Effector memory CD8-positive, alpha-beta T cell (primary cell): ENCODE measurements at regions not wholly inside any gene's neighbourhood (a gene's known extent, or its start where the extent isn't known, plus 50 kb on each side); places are given as distances from the start of the nearest gene placed in this dataset.

Experiments used
- ATAC-seq: fragments of 150-1000 bp; cut with Tn5 transposase; replicated peaks from 2 replicates; pipeline ENCODE4 v1.10.0; 2021; ENCODE audit warnings: mild to moderate bottlenecking, moderate library complexity
- DNase-seq, 3 experiments: peaks; one replicate each; pipeline ENCODE4 v3.0.0; 2021
- H3K27ac Mint-ChIP-seq, 2 donors: one replicate each; pipeline ENCODE4 v1.8.0; 2022; ENCODE audit warnings: mild to moderate bottlenecking in 2 of 2, mixed read lengths in 2 of 2, moderate library complexity in 2 of 2
- H3K27me3 Mint-ChIP-seq, 2 donors: one replicate each; pipeline ENCODE4 v1.8.0; 2022; ENCODE audit warnings: mixed read lengths in 2 of 2
- H3K36me3 Mint-ChIP-seq: one replicate; pipeline ENCODE4 v1.8.0; 2022; ENCODE audit warnings: mild to moderate bottlenecking, moderate library complexity, mixed read lengths; ENCODE audit not compliant: insufficient read depth
- H3K4me1 Mint-ChIP-seq, 2 donors: one replicate each; pipeline ENCODE4 v1.8.0; 2022; ENCODE audit warnings: low read depth in 2 of 2, mixed read lengths in 2 of 2
- H3K4me3 Mint-ChIP-seq, 2 donors: one replicate each; pipeline ENCODE4 v1.8.0; 2022; ENCODE audit warnings: mild to moderate bottlenecking in 2 of 2, mixed read lengths in 2 of 2, moderate library complexity in 2 of 2
- H3K9me3 Mint-ChIP-seq, 2 donors: one replicate each; pipeline ENCODE4 v1.8.0; 2022; ENCODE audit warnings: mixed read lengths in 2 of 2

DNA sequence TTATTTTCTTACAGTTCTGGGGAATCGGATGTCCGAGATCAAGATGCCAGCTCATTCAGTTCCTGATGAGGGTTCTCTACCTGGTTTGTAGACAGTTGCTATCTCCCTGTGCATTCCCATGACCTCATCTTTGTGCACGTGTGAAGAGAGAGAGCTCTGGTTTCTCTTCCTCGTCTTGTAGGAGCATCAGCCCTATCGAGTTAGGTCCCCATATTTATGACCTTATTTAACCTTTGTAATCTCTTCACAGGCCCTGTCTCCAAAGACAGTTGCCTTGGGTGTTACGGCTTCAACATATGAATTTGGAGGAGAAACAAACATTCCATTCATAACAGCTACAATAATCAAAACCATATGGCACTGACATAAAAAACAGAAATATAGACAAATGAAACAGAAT, 455.3 kb downstream of the HACE1 start:
- no peak overlapping the region for H3K27ac Mint-ChIP-seq

DNA sequence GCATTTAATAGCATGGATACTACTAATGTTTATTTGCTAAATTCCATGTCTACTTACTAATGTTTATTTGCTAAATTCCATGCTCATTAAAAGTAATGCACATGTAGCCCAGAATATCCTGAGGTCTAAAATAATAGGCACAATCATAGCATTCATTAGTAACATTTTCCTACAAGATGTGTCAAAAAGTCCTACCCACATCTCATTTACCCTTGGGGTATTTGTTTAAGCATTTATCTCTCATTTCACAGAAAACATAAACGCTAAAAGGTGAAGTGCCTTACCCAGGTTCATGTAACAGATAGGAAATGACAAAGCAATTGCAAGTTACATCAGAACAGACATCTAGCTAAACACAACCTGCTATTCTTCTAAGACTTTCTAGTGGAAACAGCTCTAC, 457.1 kb downstream of the HACE1 start:
- Mint-ChIP-seq H3K4me3 (no peak overlapping the region), H3K27ac (no peak overlapping the region), H3K9me3 (no peaks in the 10 kb centered on the region), H3K36me3 (no peaks in the 10 kb centered on the region), H3K4me1 (peaks cover 0 to 3% of the 10 kb centered on the region in 2 donors), H3K27me3 (no peaks in the 10 kb centered on the region)
- ATAC-seq = no peak
- DNase-seq = no peak

More for the DNA sequence above, 455.3 kb downstream of the HACE1 start:
- Mint-ChIP-seq H3K4me3 (no peak overlapping the region), H3K36me3 (no peaks in the 10 kb centered on the region), H3K9me3 (no peaks in the 10 kb centered on the region), H3K27me3 (no peaks in the 10 kb centered on the region), H3K4me1 (peaks cover 0 to 3% of the 10 kb centered on the region in 2 donors)
- ATAC-seq (no peak), DNase-seq (no peak)

DNA sequence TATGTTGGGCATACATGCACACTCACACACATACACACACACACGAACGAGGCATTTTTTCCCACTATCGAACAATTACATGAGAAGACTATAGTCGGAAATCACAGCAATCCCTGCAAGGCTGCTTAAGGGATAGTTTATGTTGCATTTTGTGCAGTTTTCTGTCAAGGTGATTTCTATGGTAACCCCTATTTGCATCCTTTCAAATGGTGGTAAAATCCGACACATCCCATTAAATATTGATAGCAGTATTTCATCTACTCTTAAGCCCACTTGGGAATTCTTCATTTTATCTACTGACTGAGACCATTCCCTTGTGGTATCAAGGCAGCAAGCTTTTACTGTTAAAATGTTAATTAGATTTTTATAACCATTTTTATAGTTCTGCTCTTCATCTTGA, 457.8 kb downstream of the HACE1 start:
- ATAC-seq (no peak), DNase-seq (no peak)
- no peak overlapping the region for H3K4me3 Mint-ChIP-seq
- H3K9me3 Mint-ChIP-seq = no peaks in the 10 kb centered on the region
- H3K36me3 Mint-ChIP-seq = no peaks in the 10 kb centered on the region
- H3K27ac Mint-ChIP-seq = no peak overlapping the region
- H3K27me3 Mint-ChIP-seq = no peaks in the 10 kb centered on the region
- H3K4me1 Mint-ChIP-seq = peaks cover 0 to 3% of the 10 kb centered on the region in 2 donors

DNA sequence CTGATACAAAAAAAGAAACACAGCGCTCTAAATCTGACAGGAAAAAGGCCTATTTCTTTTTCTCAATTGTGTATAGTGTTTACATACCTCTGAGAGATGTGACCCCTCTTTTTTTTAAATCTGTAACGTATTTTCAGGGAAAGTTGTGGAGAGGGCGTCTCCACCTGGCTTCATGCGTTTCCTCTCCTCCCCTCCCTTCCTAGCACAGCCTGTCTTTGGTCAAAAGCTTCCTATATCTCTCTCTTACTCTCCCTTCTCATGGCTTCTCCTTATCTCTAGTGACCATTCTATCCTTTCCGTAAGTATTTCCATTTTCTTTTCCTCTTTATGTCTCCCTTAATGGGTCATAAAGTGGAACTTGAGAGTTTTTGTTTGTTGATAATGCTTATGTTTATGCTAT, 458.9 kb downstream of the HACE1 start:
- H3K27me3 Mint-ChIP-seq = no peaks in the 10 kb centered on the region
- no peak overlapping the region for H3K27ac Mint-ChIP-seq
- DNase-seq (no peak), ATAC-seq (no peak)
- no peak overlapping the region for H3K4me3 Mint-ChIP-seq
- H3K36me3 Mint-ChIP-seq = no peaks in the 10 kb centered on the region
- no peaks in the 10 kb centered on the region for H3K9me3 Mint-ChIP-seq
- H3K4me1 Mint-ChIP-seq = peaks cover 0 to 3% of the 10 kb centered on the region in 2 donors

DNA sequence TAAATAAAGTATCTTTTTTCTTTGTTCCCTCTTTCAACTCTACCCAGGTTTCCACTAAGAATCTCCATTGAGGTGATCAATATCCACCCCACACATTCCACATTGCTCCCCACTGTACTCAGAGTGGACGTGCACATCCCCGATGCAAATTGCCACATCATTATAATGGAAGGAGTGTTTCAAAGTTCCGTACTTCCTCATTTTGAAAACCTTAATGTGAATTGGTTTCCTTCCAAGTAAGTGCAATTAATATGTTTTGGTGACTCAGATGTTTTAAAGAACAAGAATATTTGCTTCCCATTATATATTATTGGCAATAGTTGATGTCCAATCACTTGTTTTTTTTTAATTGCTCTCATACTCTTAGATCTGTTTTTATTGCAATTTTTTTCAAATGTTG, 463.6 kb downstream of the HACE1 start:
- Mint-ChIP-seq H3K4me3 (no peak overlapping the region), H3K4me1 (no peaks in the 10 kb centered on the region), H3K27ac (no peak overlapping the region), H3K27me3 (no peaks in the 10 kb centered on the region), H3K9me3 (no peaks in the 10 kb centered on the region), H3K36me3 (peaks cover 2% of the 10 kb centered on the region)
- no peak for DNase-seq
- no peak for ATAC-seq

DNA sequence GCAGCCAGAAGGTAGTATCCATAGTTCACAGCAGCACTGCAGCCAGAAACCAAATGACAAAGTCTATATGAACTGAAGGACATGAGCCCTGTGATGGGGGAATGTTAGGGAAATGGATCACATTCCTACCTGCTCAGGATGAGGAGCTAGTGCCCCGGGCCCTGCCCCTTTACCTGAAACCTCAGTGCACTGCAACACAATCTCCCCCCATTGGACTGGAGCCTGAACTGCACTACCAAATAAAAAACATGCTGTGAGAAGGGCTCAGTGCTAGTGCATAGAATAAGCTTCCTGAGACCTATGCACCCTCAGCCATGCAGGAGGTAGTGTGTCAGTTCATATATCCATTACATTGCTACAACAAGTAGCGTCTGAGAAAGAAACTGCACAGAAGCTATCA, 477.8 kb downstream of the HACE1 start:
- H3K36me3 Mint-ChIP-seq = no peaks in the 10 kb centered on the region
- no peaks in the 10 kb centered on the region for H3K27me3 Mint-ChIP-seq
- DNase-seq = no peak
- H3K27ac Mint-ChIP-seq = no peak overlapping the region
- no peak for ATAC-seq
- H3K4me1 Mint-ChIP-seq = no peaks in the 10 kb centered on the region
- no peak overlapping the region for H3K4me3 Mint-ChIP-seq
- H3K9me3 Mint-ChIP-seq = peaks cover 4 to 8% of the 10 kb centered on the region in 2 donors

DNA sequence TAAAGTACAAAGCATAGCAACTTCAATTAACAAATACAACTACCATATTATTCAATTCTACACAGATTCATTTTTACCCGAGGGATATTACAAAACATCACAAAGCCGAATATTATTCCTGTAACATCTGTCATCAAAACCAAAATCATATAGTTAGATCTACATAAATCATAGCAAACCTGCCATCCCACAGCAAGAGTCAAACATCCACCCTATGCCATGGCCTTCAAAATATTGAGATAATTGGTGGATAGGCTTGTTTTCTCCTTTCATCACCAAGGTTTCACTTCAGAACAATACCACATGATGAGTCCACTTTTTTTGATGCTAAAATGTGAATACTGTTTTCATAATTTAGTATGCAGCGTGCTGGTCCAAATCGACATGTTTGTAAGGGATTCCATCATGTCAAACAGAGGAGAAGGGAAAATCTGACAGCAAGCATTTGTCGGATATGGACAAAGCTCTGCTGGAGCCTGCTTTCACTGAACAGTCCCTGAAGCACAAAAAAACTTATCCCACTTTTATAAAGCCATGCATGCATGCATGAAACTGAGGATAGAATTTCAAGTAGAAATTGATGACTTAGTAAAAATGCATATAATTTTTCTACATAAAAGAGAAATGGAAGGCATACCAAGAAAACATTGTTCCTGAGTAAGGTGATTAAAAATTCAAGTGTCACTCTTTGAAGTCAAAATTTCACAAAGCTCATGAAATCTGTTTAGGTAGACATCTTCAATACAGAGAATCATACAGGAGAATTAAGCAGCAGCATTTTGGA, 494.1 kb downstream of the HACE1 start:
- DNase-seq (no peak), ATAC-seq (no peak)
- Mint-ChIP-seq H3K27me3 (no peaks in the 10 kb centered on the region), H3K27ac (no peak overlapping the region), H3K4me1 (no peaks in the 10 kb centered on the region), H3K4me3 (no peak overlapping the region), H3K9me3 (peaks cover 0 to 3% of the 10 kb centered on the region in 2 donors), H3K36me3 (no peaks in the 10 kb centered on the region)

DNA sequence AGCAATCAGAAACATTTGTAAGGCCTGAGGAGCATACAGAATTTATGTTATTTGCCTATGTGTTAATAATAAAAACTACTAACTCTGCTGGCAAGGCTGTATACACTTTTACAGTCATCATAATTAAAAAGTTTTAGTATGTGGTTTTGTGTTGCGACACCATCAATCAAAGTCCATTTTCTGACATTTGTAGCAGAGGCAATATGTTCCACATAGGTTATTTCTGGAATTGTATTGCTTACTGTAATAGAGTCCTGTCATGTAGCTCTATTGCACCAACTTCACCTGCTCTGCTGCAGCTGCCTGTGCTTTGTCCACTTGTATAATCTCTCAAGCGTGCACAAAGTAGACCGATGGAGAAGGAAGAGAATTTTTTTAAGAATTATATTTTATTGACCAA, 501.8 kb downstream of the HACE1 start:
- Mint-ChIP-seq H3K4me1 (no peaks in the 10 kb centered on the region), H3K4me3 (no peak overlapping the region), H3K36me3 (no peaks in the 10 kb centered on the region), H3K27ac (no peak overlapping the region), H3K9me3 (peaks cover 0 to 3% of the 10 kb centered on the region in 2 donors), H3K27me3 (no peaks in the 10 kb centered on the region)
- DNase-seq (no peak), ATAC-seq (no peak)

DNA sequence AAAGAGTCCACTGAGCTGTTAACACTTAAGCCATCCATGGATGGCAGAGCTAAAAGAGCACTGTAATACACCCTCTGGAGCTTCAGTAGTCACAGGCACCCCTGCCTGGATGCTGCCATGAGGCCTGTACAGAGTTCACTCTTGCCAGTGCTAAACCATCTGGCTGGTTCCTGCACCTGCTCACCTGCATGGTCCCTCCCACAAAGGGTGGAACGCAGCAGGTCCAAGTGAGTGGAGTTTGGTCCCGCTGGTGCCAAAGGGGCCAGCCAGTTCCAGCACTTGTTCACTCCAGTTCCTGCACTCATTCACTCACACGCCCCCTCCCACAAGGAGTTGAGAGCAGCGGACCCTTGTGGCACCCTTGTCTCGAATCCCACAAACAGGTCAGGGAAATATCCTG, 503.5 kb downstream of the HACE1 start:
- Mint-ChIP-seq H3K9me3 (peaks cover 0 to 3% of the 10 kb centered on the region in 2 donors), H3K27me3 (no peaks in the 10 kb centered on the region), H3K4me1 (no peaks in the 10 kb centered on the region), H3K27ac (no peak overlapping the region), H3K4me3 (no peak overlapping the region), H3K36me3 (no peaks in the 10 kb centered on the region)
- DNase-seq = no peak
- no peak for ATAC-seq

DNA sequence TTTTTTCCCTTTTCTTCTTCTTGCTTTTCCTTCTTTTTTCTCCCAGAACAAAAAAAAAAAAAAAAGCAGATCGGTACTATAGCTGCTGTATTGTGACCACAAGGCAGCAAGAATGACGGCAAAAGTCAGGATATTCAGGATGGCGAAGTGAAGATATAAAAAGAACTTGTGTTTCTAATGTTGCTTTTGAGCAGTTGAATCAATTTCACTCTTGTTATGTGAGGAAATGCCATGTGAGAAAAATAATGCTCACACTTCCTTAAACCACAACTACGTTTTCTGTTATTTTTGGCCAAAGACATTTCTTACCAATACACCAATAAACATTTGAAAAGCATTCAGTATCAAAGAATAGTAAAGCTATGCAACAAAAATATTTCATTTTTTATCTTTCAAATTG, 510.5 kb downstream of the HACE1 start:
- Mint-ChIP-seq H3K27ac (no peak overlapping the region), H3K4me3 (no peak overlapping the region), H3K9me3 (peaks cover 0 to 7% of the 10 kb centered on the region in 2 donors), H3K36me3 (no peaks in the 10 kb centered on the region), H3K4me1 (no peaks in the 10 kb centered on the region), H3K27me3 (no peaks in the 10 kb centered on the region)
- DNase-seq (no peak), ATAC-seq (no peak)

DNA sequence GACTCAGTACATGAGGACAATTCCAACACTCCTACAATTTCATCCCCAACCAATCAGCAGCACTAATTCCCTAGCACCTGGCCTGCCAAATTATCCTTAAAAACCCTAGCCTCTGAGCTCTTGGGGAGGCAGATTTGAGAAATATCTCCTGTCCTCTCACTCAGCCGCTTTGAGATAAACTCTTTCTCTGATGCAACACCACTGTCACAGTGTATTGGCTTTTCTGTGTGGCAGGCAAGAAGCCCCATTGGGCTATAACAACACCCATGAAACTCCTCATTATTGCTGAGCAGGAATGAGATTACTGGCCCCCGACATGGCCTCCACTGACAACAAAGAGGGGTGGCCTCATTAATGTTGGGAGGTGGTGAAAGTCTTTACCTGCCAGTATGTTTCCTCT, 515.5 kb downstream of the HACE1 start:
- no peak for DNase-seq
- no peaks in the 10 kb centered on the region for H3K36me3 Mint-ChIP-seq
- no peaks in the 10 kb centered on the region for H3K27me3 Mint-ChIP-seq
- no peaks in the 10 kb centered on the region for H3K4me1 Mint-ChIP-seq
- H3K9me3 Mint-ChIP-seq = peaks cover 5 to 7% of the 10 kb centered on the region in 2 donors
- no peak for ATAC-seq
- no peak overlapping the region for H3K27ac Mint-ChIP-seq
- H3K4me3 Mint-ChIP-seq = no peak overlapping the region

DNA sequence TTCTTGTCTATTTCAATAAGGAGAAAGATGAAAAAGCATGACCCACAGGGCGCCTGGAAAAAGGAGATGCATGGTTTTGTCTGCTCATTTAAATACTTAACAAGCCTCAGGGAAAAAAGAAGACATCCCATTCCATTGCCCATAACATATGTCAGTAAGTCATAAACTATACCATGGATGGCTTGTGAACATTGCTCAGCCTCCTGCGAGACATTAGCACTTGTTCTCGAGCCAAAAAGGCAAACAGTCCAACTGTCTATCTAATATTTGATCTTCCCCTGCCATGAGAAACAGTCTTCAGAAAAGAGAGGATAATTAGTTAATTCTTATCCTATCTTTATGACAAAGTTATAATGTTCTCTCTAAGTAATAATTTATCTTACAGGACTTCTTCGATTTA, 527.4 kb downstream of the HACE1 start:
- ATAC-seq (no peak), DNase-seq (no peak)
- H3K27ac Mint-ChIP-seq = no peak overlapping the region
- no peaks in the 10 kb centered on the region for H3K4me1 Mint-ChIP-seq
- H3K27me3 Mint-ChIP-seq = no peaks in the 10 kb centered on the region
- no peak overlapping the region for H3K4me3 Mint-ChIP-seq
- H3K9me3 Mint-ChIP-seq = peaks cover 0 to 1% of the 10 kb centered on the region in 2 donors
- H3K36me3 Mint-ChIP-seq = no peaks in the 10 kb centered on the region

DNA sequence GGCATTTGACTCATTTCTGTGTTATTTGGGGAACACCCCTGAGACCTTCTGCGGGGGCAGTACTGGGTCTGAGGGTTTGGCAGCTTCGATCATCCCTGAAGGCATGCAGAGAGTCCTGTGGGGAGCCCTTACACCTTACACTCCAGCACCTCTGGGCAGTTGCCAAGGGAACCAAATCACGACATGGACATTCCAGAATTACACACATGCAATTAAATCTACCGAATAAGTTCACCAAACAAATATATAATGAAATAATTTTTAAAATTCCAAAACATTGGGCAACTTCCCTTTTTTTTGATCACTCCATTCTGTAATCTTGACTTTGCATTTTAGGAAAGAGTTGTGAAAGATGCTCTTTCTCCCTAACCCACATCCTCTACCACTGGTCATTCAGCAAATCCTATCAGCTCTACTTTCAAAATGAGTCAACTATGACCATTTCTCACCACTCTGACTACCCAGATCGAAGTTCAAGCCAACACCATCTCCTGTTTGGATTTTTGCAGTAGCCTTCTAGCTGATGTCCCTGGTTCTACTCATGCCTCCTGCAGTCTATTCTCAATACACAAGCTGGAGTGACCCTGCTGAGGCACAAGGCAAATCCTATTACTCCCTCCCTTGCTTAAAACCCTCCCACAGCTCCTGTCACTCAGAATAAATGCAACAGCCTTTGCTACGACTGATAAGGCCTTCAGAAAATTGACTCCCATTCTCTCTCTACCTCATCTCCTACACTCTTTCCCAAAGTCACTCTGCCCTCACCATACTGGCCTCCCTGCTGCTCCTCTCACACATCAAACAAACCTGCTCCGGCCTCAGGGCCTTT, 533.3 kb downstream of the HACE1 start:
- H3K4me3 Mint-ChIP-seq = no peak overlapping the region
- DNase-seq = no peak
- H3K27ac Mint-ChIP-seq = no peak overlapping the region
- no peak for ATAC-seq
- H3K36me3 Mint-ChIP-seq = no peaks in the 10 kb centered on the region
- peaks cover 0 to 1% of the 10 kb centered on the region in 2 donors for H3K9me3 Mint-ChIP-seq
- H3K4me1 Mint-ChIP-seq = no peaks in the 10 kb centered on the region
- no peaks in the 10 kb centered on the region for H3K27me3 Mint-ChIP-seq
